A549 (cell line): ENCODE measurements at regions not wholly inside any gene's neighbourhood (a gene's known extent, or its start where the extent isn't known, plus 50 kb on each side); places are given as distances from the start of the nearest gene placed in this dataset.

ENCODE experiments used
- ATAC-seq, 2 experiments: fragments of 200-7000 bp in 1 of 2; fragments of >200 bp in 1 of 2; cut with Nextera tagmentation in 1 of 2; cut with Tn5 transposase in 1 of 2; 3 replicates each; pipeline versions ENCODE4 v1.8.0 to v1.9.1; 2018 to 2020; ENCODE audit warnings: mild to moderate bottlenecking in 1 of 2, moderate library complexity in 1 of 2
- CTCF ChIA-PET: fragments of 300-600 bp; sonication (Branson Sonifier 250); formaldehyde crosslinking; extraction: SDS; loops from one replicate; lab custom pipeline; 2021; ENCODE audit warnings: antibody characterized with exemption, inconsistent platforms; lab: Yijun Ruan, JAX
- POLR2A ChIA-PET: fragments of 350-600 bp; formaldehyde crosslinking; extraction: SDS; loops from one replicate; lab custom pipeline; 2021; ENCODE audit warnings: antibody characterized with exemption, inconsistent platforms; lab: Yijun Ruan, JAX
- DNase-seq, 2 experiments: peaks; one replicate each; pipeline versions ENCODE4 v3.0.0 to v3.0.0-alpha.2; 2011 to 2016; ENCODE audit warnings: low read depth in 1 of 2, low spot score in 1 of 2
- FAIRE-seq: peaks from 2 replicates; lab custom pipeline; 2011; peaks lifted over from hg19 to GRCh38; lab: Jason Lieb, UNC
- H3K27ac ChIP-seq, 2 experiments: fragments of >200 bp; sonication (Bioruptor Twin); formaldehyde crosslinking; 3 replicates each; pipeline ENCODE4 v1.5.1; 2016 to 2017
- H3K4me1 ChIP-seq: fragments of >200 bp; sonication (Bioruptor Twin); formaldehyde crosslinking; 3 replicates; pipeline ENCODE4 v1.6.1; 2016
- H3K4me2 ChIP-seq: fragments of >200 bp; sonication (Bioruptor Twin); formaldehyde crosslinking; 3 replicates; pipeline ENCODE4 v1.6.1; 2016
- H3K4me3 ChIP-seq: fragments of >200 bp; sonication (Bioruptor Twin); formaldehyde crosslinking; 3 replicates; pipeline ENCODE4 v1.5.1; 2016
- H3K9me3 ChIP-seq: fragments of >200 bp; sonication (Bioruptor Twin); formaldehyde crosslinking; 3 replicates; pipeline ENCODE4 v1.6.1; 2016
- BHLHE40 ChIP-seq: IDR thresholded peaks from 2 replicates; pipeline ENCODE4 v1.6.1; 2012; ENCODE audit warnings: low read depth, low read length, inconsistent platforms
- CBX2 ChIP-seq: fragments of 200-600 bp; sonication (generic); IDR thresholded peaks from 2 replicates; pipeline ENCODE4 v1.6.1; 2016; ENCODE audit warnings: low read depth, mild to moderate bottlenecking, borderline replicate concordance
- CHD2 ChIP-seq: fragments of 150-350 bp; IDR thresholded peaks from 2 replicates; pipeline ENCODE4 v1.6.1; 2014; ENCODE audit warnings: low read length; ENCODE audit not compliant: partially characterized antibody
- ESRRA ChIP-seq: fragments of 150-350 bp; IDR thresholded peaks from 2 replicates; pipeline ENCODE4 v1.6.1; 2014; ENCODE audit warnings: mild to moderate bottlenecking, low read length, borderline replicate concordance
- FOSB ChIP-seq: fragments of 250-450 bp; sonication (Bioruptor Pico); IDR thresholded peaks from 2 replicates; pipeline ENCODE4 v1.5.0; 2020; ENCODE audit warnings: mild to moderate bottlenecking, moderate library complexity
- HDAC2 ChIP-seq: fragments of 200-600 bp; sonication (generic); IDR thresholded peaks from 2 replicates; pipeline ENCODE4 v1.6.1; 2016
- KDM5A ChIP-seq: fragments of 200-600 bp; sonication (generic); IDR thresholded peaks from 2 replicates; pipeline ENCODE4 v1.6.1; 2016; ENCODE audit warnings: antibody characterized with exemption, mild to moderate bottlenecking
- MAFK ChIP-seq: fragments of 450-650 bp; IDR thresholded peaks from 2 replicates; pipeline ENCODE4 v1.6.1; 2014; ENCODE audit not compliant: partially characterized antibody
- MYC ChIP-seq: IDR thresholded peaks from 2 replicates; pipeline ENCODE4 v1.6.1; 2012; ENCODE audit warnings: mild to moderate bottlenecking, inconsistent platforms, low read length, improper control_type of control experiment, borderline replicate concordance
- NFE2L2 ChIP-seq: fragments of 150-350 bp; conservative IDR thresholded peaks from 2 replicates; pipeline ENCODE4 v1.6.1; 2014; ENCODE audit warnings: low read length
- NPAS2 ChIP-seq: fragments of 250-450 bp; sonication (Bioruptor Pico); IDR thresholded peaks from 2 replicates; pipeline ENCODE4 v1.8.0; 2022; ENCODE audit warnings: mild to moderate bottlenecking, moderate library complexity, borderline replicate concordance
- POLR2A ChIP-seq: IDR thresholded peaks from 2 replicates; pipeline ENCODE4 v1.6.1; 2012; ENCODE audit warnings: mild to moderate bottlenecking, low read length
- POLR2AphosphoS2 ChIP-seq: conservative IDR thresholded peaks from 2 replicates; pipeline ENCODE4 v1.6.1; 2012; ENCODE audit warnings: low read length, improper control_type of control experiment, inconsistent platforms
- RARB ChIP-seq: fragments of 250-450 bp; sonication (Bioruptor Pico); IDR thresholded peaks from 2 replicates; pipeline ENCODE4 v1.8.0; 2021; ENCODE audit warnings: mild to moderate bottlenecking, moderate library complexity
- SMC3 ChIP-seq: fragments of >200 bp; sonication (Bioruptor Twin); formaldehyde crosslinking; IDR thresholded peaks from 3 replicates; pipeline ENCODE4 v1.6.1; 2018; ENCODE audit warnings: inconsistent platforms
- TFCP2L1 ChIP-seq: fragments of 250-450 bp; sonication (Bioruptor Pico); IDR thresholded peaks from 2 replicates; pipeline ENCODE4 v1.5.0; 2021; ENCODE audit warnings: mild to moderate bottlenecking
- TP53 ChIP-seq: fragments of 250-450 bp; sonication (Bioruptor Pico); IDR thresholded peaks from 2 replicates; pipeline ENCODE4 v1.5.0; 2021; ENCODE audit warnings: mild to moderate bottlenecking, moderate library complexity
- ZC3H11A ChIP-seq: fragments of 450-650 bp; IDR thresholded peaks from 2 replicates; pipeline ENCODE4 v1.6.1; 2014; ENCODE audit warnings: antibody characterized with exemption, mild to moderate bottlenecking
- ZFP36 ChIP-seq: fragments of 450-650 bp; IDR thresholded peaks from 2 replicates; pipeline ENCODE4 v1.6.1; 2014; ENCODE audit warnings: borderline replicate concordance; ENCODE audit not compliant: partially characterized antibody
- WGBS: methylation state at CpG from one replicate; pipeline ENCODE4 v1.1.6; 2017; ENCODE audit errors: missing lambda C conversion rate; 5-methylcytosine and 5-hydroxymethylcytosine counted together
- TF ChIP-seq, protein P1 (sequence below): fragments of >200 bp; sonication (Bioruptor Twin); formaldehyde crosslinking; IDR thresholded peaks from 3 replicates; pipeline ENCODE4 v1.5.1; 2016
- TF ChIP-seq, protein P2 (sequence below): fragments of 250-450 bp; sonication (Bioruptor Pico); IDR thresholded peaks from 2 replicates; pipeline ENCODE4 v1.5.0; 2021; ENCODE audit warnings: mild to moderate bottlenecking, moderate library complexity, borderline replicate concordance
- TF ChIP-seq, protein P3 (sequence below): fragments of >200 bp; sonication (Bioruptor Twin); formaldehyde crosslinking; IDR thresholded peaks from 3 replicates; pipeline ENCODE4 v1.6.1; 2016
- TF ChIP-seq, protein P4 (sequence below): IDR thresholded peaks from 2 replicates; pipeline ENCODE4 v1.6.1; 2012
- TF ChIP-seq, protein P5 (sequence below): fragments of 250-450 bp; sonication (Bioruptor Pico); IDR thresholded peaks from 2 replicates; pipeline ENCODE4 v1.5.0; 2020; ENCODE audit warnings: low read depth, mild to moderate bottlenecking, moderate library complexity
- TF ChIP-seq, protein P6 (sequence below): fragments of 200-600 bp; sonication (generic); IDR thresholded peaks from 2 replicates; pipeline ENCODE4 v1.6.1; 2016; ENCODE audit warnings: antibody characterized with exemption, mild to moderate bottlenecking, moderate library complexity

DNA sequence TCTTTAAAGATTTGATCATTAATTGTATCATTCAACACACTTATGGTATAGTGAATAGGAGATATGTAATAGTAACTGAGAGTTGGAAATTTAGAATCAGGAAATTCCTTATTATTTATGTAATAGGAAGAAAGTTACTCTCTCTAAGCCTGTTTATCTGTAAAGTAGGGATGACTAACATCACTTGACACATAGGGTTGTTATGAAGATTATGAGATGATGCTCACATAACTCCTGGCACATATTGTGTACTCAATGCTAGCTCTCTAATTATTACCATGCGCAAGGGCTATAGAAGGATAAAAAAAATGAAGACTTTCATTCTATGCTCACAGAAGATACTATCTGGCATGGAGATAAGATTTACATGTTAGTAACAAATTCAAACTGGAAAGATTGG is 149.9 kb downstream of the ISOC1 start:
- no peak for ATAC-seq
- 92% methylated on average over 1 of the region's 1 CpG for WGBS
- FAIRE-seq, result no peak

DNA sequence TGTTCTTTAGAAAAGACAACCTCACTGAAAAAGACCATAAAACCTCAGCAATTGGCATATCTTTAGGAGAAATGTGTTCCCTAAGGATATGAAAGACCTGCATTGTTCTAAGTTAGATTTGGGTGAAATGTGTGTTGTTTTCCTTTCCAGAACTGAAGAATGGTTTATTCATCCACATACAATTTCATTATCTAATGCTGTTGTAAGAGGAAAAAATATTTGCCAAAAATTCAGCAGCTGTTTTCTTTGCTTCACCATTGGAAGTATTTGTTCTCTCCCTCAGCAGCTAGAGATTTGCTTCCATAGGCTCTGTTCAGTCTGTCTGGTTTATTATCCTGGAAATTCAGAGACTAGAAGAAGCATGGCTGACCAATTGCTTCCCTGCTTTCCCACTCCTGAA is 150.9 kb downstream of the ISOC1 start:
- DNase-seq (no peak), FAIRE-seq (no peak), ATAC-seq (no peak)
- no peaks in the 10 kb centered on the region for H3K9me3 ChIP-seq
- no peaks in the 10 kb centered on the region for H3K4me1 ChIP-seq
- H3K4me2 ChIP-seq, result no peak overlapping the region
- H3K4me3 ChIP-seq, result no peak overlapping the region
- TF ChIP-seq ZC3H11A, result no peak
- TF ChIP-seq, protein P1, sequence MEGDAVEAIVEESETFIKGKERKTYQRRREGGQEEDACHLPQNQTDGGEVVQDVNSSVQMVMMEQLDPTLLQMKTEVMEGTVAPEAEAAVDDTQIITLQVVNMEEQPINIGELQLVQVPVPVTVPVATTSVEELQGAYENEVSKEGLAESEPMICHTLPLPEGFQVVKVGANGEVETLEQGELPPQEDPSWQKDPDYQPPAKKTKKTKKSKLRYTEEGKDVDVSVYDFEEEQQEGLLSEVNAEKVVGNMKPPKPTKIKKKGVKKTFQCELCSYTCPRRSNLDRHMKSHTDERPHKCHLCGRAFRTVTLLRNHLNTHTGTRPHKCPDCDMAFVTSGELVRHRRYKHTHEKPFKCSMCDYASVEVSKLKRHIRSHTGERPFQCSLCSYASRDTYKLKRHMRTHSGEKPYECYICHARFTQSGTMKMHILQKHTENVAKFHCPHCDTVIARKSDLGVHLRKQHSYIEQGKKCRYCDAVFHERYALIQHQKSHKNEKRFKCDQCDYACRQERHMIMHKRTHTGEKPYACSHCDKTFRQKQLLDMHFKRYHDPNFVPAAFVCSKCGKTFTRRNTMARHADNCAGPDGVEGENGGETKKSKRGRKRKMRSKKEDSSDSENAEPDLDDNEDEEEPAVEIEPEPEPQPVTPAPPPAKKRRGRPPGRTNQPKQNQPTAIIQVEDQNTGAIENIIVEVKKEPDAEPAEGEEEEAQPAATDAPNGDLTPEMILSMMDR, result no peak
- TF ChIP-seq TFCP2L1, result no peak
- TF ChIP-seq, protein P2, sequence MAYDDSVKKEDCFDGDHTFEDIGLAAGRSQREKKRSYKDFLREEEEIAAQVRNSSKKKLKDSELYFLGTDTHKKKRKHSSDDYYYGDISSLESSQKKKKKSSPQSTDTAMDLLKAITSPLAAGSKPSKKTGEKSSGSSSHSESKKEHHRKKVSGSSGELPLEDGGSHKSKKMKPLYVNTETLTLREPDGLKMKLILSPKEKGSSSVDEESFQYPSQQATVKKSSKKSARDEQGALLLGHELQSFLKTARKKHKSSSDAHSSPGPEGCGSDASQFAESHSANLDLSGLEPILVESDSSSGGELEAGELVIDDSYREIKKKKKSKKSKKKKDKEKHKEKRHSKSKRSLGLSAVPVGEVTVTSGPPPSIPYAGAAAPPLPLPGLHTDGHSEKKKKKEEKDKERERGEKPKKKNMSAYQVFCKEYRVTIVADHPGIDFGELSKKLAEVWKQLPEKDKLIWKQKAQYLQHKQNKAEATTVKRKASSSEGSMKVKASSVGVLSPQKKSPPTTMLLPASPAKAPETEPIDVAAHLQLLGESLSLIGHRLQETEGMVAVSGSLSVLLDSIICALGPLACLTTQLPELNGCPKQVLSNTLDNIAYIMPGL (CRISPR knock-in tag), result no peak
- no peak for TF ChIP-seq POLR2A
- TF ChIP-seq MAFK, result no peak
- TF ChIP-seq, protein P3, sequence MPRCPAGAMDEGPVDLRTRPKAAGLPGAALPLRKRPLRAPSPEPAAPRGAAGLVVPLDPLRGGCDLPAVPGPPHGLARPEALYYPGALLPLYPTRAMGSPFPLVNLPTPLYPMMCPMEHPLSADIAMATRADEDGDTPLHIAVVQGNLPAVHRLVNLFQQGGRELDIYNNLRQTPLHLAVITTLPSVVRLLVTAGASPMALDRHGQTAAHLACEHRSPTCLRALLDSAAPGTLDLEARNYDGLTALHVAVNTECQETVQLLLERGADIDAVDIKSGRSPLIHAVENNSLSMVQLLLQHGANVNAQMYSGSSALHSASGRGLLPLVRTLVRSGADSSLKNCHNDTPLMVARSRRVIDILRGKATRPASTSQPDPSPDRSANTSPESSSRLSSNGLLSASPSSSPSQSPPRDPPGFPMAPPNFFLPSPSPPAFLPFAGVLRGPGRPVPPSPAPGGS, result no peak
- TF ChIP-seq POLR2AphosphoS2, result no peak
- TF ChIP-seq, protein P4, sequence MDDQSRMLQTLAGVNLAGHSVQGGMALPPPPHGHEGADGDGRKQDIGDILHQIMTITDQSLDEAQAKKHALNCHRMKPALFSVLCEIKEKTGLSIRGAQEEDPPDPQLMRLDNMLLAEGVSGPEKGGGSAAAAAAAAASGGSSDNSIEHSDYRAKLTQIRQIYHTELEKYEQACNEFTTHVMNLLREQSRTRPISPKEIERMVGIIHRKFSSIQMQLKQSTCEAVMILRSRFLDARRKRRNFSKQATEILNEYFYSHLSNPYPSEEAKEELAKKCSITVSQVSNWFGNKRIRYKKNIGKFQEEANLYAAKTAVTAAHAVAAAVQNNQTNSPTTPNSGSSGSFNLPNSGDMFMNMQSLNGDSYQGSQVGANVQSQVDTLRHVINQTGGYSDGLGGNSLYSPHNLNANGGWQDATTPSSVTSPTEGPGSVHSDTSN, result no peak
- TF ChIP-seq, protein P5, sequence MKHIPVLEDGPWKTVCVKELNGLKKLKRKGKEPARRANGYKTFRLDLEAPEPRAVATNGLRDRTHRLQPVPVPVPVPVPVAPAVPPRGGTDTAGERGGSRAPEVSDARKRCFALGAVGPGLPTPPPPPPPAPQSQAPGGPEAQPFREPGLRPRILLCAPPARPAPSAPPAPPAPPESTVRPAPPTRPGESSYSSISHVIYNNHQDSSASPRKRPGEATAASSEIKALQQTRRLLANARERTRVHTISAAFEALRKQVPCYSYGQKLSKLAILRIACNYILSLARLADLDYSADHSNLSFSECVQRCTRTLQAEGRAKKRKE, result no peak
- CTCF ChIA-PET, result no interaction called here
- H3K27ac ChIP-seq, result no peak overlapping the region
- POLR2A ChIA-PET, result no interaction called here

More for the DNA sequence above, 149.9 kb downstream of the ISOC1 start:
- H3K27ac ChIP-seq, result no peak overlapping the region
- DNase-seq, result no peak
- CTCF ChIA-PET, result no interaction called here
- no peak overlapping the region for H3K4me2 ChIP-seq
- TF ChIP-seq, protein P6, sequence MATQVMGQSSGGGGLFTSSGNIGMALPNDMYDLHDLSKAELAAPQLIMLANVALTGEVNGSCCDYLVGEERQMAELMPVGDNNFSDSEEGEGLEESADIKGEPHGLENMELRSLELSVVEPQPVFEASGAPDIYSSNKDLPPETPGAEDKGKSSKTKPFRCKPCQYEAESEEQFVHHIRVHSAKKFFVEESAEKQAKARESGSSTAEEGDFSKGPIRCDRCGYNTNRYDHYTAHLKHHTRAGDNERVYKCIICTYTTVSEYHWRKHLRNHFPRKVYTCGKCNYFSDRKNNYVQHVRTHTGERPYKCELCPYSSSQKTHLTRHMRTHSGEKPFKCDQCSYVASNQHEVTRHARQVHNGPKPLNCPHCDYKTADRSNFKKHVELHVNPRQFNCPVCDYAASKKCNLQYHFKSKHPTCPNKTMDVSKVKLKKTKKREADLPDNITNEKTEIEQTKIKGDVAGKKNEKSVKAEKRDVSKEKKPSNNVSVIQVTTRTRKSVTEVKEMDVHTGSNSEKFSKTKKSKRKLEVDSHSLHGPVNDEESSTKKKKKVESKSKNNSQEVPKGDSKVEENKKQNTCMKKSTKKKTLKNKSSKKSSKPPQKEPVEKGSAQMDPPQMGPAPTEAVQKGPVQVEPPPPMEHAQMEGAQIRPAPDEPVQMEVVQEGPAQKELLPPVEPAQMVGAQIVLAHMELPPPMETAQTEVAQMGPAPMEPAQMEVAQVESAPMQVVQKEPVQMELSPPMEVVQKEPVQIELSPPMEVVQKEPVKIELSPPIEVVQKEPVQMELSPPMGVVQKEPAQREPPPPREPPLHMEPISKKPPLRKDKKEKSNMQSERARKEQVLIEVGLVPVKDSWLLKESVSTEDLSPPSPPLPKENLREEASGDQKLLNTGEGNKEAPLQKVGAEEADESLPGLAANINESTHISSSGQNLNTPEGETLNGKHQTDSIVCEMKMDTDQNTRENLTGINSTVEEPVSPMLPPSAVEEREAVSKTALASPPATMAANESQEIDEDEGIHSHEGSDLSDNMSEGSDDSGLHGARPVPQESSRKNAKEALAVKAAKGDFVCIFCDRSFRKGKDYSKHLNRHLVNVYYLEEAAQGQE, result no peak
- TF ChIP-seq TP53 (CRISPR knock-in tag) (no peak), FOSB (no peak), KDM5A (no peak), MAFK (no peak), POLR2AphosphoS2 (no peak), CBX2 (no peak), HDAC2 (no peak), NPAS2 (CRISPR knock-in tag) (no peak), NFE2L2 (no peak), BHLHE40 (no peak), ESRRA (no peak), MYC (no peak), RARB (no peak), ZFP36 (no peak), SMC3 (no peak), CHD2 (no peak), POLR2A (no peak)
- TF ChIP-seq, protein P5, result no peak
- TF ChIP-seq, all 56 proteins: peak for 0
- POLR2A ChIA-PET, result no interaction called here
- H3K9me3 ChIP-seq, result no peaks in the 10 kb centered on the region
- no peak overlapping the region for H3K4me3 ChIP-seq
- no peaks in the 10 kb centered on the region for H3K4me1 ChIP-seq
